GM20431 (cell line): ENCODE measurements at regions not wholly inside any gene's neighbourhood (a gene's known extent, or its start where the extent isn't known, plus 50 kb on each side); places are given as distances from the start of the nearest gene placed in this dataset.
"Not testable (repeated sequence)": the region's sequence is repeated elsewhere in the genome, so short reads cannot be mapped to it uniquely, and the experiment has no call there.

ENCODE experiments used
- in situ Hi-C: fragments of 300-500 bp; cut with MseI, MboI; formaldehyde crosslinking; loops from one replicate; pipeline ENCODE4 v1.15.0; 2020; ENCODE audit warnings: low sequenced_read_pairs; ENCODE audit not compliant: unreplicated experiment

DNA sequence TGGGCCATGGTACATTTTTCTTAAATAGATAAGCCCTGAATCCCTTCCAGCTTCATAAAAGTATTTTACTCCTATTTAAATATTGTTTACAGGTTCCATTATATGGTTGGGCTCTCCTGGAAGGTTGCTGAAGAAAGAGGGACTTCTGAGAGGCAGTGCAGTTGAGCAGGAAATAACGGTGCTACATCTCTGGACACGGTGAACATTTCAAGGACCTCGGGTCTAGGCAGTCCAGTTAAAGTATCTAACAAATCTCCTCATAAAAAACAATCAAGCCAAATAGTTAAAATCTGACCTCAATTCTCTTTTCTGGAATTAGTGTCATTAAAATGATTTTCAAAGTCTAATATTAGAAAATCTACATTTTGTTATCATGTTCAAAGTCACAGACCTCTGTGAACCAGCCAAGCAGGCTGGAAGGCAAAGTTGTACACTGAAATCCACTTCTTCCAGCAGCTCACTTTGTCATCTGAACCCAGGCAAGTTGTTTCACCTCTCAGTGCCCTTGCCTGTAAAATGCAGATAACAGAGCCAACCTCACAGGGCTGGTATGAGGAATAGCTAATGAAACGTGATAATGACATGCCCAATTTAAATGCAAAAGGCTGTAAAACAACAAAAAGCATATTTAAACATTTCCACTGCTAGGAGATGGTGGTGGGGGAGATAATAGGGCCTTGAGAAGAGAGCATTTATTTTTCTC, 267.0 kb upstream of the KLF3 start:
- in situ Hi-C loops: no loop called here

DNA sequence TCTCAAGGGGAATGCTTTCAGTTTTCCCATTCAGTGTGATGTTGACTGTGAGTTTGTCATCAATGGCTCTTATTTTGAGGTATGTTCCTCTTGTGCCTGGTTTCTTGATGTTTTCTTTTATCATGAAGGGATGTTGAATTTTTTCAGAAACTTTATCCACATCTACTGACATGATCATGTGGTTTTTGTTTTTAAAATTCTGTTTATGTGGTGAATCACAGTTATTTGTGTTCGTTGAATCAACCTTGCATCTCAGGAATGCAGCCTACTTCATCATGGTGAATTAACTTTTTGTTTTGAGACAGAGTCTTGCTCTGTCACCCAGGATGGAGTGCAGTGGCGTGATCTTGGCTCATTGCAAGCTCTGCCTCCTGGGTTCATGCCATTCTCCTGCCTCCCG, 263.1 kb upstream of the KLF3 start:
- in situ Hi-C loops: no loop called here

DNA sequence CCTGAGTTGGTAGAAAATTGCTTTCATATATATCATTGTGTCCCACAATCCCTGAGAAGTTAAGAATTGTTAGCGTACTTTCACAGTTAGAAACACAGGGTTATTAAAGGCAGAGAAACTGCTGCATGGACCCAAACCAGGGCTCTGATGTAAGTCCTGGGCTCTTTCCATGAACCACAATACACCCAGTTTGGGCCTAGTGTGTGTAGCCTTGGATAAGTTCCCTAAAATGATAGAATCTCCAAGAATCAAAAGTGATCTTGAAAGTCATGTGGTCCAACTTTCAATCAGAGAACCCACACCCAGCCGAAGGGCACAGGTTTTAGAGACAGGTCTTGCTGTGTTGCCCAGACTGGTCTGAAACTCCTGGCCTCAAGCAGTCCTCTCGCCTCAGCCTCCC, 257.8 kb upstream of the KLF3 start:
- in situ Hi-C loops: no loop called here

DNA sequence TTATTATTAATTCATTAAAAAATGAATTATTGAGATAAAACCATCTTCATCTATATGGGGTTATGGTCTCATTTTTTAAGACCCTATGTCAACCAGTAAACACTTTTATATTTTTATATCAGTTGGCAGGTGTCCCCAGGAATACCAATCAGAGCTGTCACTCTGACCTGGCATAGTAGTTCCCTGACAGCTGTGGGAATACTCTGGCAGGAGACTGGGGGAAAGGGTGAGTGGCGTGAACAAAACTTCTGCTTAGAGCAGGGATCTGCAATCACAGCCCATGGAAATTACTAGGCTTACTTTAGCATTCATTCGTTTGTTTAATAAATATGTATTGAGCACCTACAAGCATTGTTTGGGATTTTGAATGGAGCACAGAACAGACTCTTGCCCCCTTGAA, 254.1 kb upstream of the KLF3 start:
- in situ Hi-C loops: no loop called here

DNA sequence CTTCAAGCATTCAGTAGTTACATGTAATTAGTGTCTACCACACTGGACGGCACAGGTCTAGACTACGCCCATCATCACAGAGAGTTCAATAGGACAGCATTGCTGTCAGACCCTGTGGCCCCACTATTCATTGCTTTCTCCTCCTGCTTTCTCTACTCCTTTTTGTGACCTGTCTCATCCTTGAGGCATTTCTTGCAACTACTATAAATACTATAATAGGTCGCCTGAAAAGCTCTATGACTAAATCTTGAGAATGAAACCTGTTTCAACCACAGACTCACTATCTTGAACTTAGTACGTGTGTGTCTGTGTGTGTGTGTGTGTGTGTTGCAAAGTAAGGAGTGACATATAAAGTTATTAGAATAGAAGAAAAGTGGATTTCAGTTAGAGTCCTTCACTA, 252.9 kb upstream of the KLF3 start:
- in situ Hi-C loops: no loop called here

DNA sequence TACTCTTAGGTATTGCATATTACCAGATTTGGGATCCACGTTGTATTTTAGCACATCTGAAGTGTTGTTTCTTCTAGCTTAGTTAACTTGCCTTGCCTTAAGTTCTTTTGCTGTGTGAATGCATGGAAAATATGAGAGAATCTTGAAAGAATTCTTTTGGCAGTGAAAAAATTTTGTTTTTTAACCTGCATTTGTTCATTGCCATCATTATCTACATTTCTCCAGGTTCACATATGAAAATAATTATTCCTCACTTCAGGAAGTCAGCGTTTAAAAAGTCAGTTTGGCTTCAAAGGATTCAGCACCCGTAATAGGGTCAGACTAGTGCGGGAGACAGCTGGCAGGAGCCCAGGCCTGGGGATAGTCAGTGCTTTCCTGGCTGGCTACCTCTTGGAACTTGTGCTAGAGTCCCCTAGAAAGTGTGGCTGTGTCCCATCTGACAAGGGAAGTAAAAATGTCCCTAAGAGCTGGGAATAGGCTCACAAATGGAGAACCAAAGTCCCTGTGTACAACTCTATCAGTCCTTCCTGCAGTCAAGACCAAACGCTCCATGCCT, 251.9 kb upstream of the KLF3 start:
- in situ Hi-C loops: no loop called here

DNA sequence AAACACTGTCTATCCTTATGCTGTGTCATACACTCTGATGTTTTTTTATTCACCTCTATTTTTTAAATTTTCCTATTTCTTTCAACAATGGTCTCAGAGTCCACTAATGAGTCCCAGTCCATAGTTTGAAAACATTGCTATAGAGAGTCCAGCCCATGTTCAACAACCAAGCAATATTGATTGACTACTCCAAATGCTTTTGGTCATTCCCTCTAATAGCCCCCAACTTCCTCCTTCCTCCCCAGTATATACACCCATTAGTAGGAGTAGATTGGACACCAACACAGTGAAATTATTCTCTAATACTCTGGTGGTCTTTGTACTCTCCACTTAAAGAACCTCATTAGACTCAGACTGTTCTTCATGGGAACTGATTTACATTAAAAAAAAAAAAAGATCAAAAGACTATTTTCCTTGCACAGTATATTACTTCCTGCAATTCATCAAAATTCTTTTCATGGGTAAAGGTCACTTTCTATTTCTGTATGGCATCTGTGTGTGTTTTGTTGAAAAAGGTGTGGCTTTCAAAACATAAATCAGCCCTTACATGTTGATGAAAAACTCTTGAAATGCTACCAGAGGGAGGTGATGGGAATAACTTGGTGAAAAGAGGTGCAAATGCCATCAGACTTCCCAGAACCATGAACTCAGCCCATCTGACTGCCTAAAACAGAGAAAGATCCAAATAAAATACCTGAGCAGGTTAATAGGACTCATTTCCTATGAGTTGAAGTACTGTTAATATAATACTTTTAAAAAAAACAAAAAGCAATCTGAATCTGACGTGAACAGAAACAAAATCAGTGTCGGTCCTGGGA, 250.3 kb upstream of the KLF3 start:
- in situ Hi-C loops: no loop called here

DNA sequence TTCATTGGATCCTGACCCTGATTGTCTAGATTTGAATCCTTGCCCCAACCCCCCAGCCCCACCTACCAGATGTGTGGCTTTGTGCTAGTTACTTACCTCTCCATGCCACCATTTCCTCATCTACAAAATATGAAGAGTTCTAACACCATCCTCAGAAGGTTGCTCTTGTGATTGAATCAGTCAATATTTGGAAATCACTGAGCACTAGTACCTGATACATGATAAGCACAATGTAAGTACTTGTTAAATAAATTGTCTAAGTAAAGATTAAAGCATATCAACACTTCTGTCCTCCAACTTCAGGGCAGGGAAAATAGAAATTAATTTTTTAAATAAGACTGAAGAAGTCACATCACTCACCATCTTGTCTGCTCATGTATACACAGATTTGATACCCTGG, 249.6 kb upstream of the KLF3 start:
- in situ Hi-C loops: no loop called here

DNA sequence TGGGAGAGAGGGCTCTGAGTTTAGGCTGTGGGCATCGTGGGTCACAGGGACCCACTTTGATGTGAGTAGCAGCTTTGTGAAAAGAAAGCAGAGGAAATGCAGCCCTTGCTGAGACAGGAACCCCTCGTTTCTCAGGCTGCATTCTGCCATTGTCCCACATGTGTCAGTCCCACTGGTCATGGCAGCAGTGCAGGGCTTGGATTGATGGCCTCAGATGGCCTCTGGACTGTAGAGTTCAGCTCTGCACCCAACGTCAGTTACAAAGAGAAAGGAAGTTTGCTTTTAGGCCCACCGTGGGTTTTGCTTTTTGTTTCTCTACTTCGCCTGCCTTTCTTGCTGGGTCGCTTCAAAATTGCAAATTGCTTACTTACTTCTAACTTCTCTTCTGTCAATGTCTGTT, 248.3 kb upstream of the KLF3 start:
- in situ Hi-C loops: no loop called here

DNA sequence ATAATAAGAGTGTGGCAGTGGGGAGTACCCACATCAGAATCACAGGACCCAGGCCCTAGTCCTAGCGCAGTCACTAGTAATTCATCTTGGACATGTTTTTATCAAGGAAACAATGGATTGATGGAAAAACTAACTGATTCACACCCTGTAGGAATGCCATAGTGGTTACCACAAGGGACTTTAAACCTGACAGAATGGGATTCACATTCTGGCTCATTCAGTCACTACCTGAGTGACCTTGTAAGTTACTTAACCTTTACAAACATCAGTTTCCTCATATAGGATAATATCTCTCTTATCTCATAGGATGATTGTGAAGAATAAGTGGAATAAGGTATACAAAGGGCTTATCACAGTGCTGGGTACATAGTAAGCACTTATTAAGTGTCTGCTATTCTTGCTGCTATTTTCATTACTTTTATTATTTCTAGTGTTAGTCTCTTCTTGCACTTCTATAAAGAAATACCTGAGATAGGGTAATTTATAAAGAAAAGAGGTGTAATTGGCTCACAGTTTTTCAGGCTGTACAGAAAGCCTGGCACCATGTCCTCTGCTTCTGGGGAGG, 247.5 kb upstream of the KLF3 start:
- in situ Hi-C loops: no loop called here

DNA sequence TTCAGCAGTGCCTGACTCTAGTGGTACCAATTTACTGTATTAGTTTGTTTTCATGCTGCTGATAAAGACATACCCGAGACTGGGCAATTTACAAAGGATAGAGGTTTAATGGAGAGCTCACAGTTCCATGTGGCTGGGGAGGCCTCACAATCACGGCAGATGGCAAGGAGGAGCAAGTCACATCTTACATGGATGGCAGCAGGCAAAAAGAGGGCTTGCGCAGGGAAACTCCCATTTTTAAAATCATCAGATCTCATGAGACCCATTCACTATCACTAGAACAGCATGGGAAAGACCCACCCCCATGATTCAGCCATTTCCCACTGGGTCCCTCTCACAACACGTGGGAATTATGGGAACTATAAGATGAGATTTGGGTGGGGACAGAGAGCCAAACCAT, 243.7 kb upstream of the KLF3 start:
- in situ Hi-C loops: not testable (repeated sequence)

DNA sequence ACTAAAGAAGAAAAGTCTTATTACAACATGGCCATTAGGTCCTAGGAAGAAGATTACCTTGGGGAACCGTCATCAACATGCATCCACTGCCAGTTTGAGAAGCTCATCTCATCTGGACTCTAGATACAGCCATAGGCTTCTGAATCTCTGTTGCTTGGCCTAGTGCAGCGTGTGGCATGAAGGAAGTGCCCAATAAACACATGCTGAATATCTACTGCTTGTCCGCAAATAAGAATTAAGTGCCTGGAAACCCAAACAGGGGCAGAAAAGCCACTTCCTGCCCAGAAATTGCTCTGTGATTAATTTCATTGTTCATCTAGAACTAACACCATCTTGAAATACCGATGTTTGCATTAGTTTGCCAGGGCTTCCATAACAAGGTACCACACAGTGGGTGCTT, 241.1 kb upstream of the KLF3 start:
- in situ Hi-C loops: no loop called here

DNA sequence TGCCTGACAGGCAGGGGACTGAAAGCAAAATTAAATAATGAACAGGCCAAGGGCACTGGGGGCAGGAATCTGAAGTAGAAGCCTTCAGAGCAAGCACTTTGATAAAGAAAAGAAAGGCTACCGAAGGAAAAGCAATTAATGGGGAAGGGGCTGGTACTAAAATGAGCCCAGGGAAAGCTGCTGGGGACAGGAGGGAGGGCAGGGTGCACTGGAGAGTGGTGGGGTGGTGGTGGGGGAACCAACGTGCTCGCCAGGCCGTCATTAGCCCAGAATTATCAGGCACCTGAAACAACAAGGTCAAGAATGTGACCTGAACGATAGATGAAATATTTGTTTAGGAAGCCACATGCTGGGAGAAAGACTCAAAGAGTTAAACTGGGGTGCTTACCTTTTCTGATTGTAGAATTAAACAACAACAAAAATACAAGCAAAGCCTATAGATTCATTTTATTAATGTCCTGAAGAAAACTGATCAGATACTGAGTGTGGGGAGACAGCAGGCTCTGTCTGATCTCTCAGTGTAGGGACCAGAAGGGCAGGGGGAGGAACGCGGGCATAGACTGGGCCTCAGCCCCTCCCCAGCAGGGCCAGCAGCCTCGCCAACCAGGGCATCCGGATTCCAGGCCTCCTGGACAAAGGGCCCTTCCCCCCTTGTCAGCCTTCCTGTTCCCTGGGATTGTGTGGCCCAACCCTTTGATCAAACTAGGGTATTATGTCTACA, 239.7 kb upstream of the KLF3 start:
- in situ Hi-C loops: no loop called here

DNA sequence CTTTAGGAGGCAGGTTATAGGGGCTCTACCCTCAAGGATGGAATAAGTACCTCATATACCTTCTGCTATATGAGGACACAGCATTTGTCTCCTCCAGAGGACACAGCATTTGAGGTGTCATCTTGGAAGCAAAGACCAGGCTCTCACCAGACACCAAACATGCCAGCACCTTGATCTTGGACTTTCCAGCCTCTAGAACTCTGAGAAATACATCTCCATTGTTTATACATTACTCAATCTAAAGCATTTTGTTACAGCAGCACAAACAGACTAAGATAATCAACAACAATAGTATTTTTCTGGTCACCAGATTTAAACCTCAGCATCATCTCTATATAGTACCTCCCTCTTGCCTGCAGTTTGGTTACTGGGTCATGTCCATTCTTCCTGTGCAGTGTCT, 237.5 kb upstream of the KLF3 start:
- in situ Hi-C loops: no loop called here

DNA sequence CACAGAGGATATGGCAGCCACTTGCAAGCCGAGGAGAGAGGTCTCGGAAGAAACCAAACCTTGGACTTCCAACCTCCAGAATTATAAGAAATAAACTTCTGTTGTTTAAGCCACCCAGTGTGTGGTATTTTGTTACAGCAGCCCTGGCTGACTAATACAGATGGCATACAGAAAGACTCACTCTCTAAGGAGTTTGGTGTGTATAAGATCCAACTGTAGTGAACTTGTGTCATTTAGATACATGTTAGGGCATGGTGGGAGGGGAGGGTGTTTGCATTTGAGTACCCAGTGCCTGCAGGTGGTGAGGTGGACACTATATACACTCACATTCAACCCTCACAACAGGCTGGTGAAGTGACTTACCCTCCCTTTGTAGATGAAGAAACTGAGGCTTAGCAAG, 233.2 kb upstream of the KLF3 start:
- in situ Hi-C loops: no loop called here

DNA sequence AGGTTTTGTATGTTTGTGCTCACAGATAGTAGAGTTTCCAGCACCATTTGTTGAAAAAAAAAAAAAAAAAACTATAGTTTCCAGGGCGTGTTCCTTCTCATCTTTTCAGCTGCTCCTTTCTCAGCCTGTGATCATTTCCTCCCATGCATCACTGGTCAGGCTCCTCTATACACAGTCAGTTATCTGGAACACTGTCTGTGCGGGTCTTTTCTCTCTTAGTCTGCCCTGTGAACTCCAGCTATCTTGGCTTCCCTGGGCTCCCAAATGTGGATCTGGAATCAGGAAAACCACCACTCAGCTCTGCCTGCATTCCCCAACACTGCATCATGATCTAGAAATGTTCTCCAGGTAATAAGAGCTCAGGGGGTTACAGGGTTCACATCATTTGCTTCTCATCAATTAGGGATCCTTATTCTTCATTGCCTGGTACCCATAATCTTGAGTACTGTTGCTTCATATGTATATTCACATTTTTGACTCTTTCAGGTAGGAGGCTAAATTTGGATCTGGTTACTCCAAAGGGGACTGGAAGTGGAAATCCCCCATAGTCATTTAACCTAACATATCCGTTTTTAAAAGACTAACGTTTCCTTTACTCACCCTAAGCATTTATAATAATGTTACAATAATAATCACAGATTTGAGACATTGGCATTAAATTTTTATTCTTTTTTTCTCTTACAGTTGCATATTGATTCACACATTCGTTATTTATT, 221.8 kb upstream of the KLF3 start:
- in situ Hi-C loops: no loop called here

DNA sequence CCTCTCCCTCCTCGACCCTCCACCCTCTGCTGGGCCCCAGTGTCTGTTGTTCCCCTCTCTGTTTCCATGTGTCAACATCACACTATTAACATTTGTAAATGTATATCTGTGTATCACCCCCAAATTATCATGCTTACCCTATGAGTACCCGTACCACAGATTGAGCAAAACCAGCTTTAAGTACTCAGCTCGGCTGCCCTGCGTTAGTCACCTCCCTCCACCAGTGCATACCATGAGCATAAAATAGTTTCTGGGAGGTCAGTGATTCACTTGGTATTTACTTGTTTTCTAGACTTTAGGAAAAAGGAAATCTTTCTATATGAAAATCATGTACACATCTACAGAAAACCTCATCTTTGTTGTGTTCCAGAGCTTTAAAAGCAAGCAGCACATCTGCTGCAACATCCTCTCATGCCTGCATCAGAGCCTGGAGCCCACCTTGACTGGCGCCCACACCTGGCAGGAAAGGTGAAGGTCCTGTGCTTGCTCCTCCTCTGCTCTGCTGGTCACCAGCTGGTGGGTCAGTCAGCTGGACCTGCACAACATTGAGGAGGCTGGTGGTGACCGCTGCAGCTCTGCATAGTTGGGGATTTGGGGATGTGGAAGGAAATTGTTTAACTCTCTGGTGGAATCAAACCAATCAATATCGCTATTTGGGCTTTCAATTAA, 214.4 kb upstream of the KLF3 start:
- in situ Hi-C loops: no loop called here

DNA sequence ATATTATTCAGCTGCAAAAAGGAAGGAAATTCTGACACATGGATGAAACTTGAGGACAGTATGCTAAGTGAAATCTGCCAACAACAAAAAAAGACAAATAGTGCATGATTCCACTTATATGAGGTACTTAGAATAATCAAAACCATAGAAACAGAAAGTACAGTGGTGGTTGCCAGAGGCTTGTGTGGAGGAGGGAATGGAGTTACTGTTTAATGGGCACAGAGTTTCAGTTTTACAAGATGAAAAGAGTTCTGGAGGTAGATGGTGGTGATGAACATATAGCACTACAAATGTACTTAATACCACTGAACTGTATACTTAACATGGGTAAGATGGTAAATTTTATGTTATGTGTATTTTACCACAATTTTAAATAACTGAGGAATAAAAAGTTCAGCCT, 212.0 kb upstream of the KLF3 start:
- in situ Hi-C loops: no loop called here

DNA sequence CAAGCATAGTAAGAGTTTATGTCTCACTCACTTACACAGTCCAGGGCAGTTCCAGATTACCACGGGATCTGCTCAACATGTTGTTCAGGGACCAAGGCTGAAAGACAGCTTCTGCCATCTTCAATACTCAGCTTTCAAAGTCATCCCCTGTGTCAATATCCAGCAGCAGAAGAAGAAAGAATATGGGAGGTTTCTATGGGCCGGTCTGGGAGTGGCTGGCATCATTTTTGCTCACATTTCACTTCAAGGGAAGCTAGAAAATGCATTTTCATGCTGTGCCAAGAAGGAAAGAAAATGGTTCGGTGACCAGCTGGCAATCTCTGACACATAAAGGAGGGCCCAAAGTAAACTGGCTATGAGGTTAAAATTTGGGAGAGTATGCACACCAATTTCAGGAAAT, 211.5 kb upstream of the KLF3 start:
- in situ Hi-C loops: no loop called here
